Muscle layer of duodenum (tissue), 2 donors: ENCODE measurements at regions not wholly inside any gene's neighbourhood (a gene's known extent, or its start where the extent isn't known, plus 50 kb on each side); places are given as distances from the start of the nearest gene placed in this dataset.
"Not testable (repeated sequence)": the region's sequence is repeated elsewhere in the genome, so short reads cannot be mapped to it uniquely, and the experiment has no call there.

Experiments
- H3K27ac ChIP-seq: one replicate; pipeline ENCODE4 v1.7.0; 2013; ENCODE audit warnings: mild to moderate bottlenecking, low read length
- H3K27me3 ChIP-seq: one replicate; pipeline ENCODE4 v1.7.0; 2013; ENCODE audit warnings: low read depth, mild to moderate bottlenecking, control low read depth, low read length
- H3K36me3 ChIP-seq, 2 donors: one replicate each; pipeline ENCODE4 v1.7.0; 2013; ENCODE audit warnings: low read length in 2 of 2, control low read depth in 1 of 2, mild to moderate bottlenecking in 1 of 2; ENCODE audit not compliant: insufficient read depth in 2 of 2, control insufficient read depth in 1 of 2
- H3K4me1 ChIP-seq, 2 donors: one replicate each; pipeline ENCODE4 v1.7.0; 2013; ENCODE audit warnings: low read length in 2 of 2, mild to moderate bottlenecking in 2 of 2, control low read depth in 1 of 2, moderate library complexity in 1 of 2; ENCODE audit not compliant: insufficient read depth in 2 of 2, control insufficient read depth in 1 of 2
- H3K4me3 ChIP-seq, 2 donors: one replicate each; pipeline ENCODE4 v1.7.0; 2013; ENCODE audit warnings: low read length in 2 of 2, low read depth in 1 of 2, mild to moderate bottlenecking in 1 of 2
- H3K9me3 ChIP-seq, 2 donors: one replicate each; pipeline ENCODE4 v1.7.0; 2013; ENCODE audit warnings: low read length in 2 of 2, control low read depth in 1 of 2, mild to moderate bottlenecking in 1 of 2; ENCODE audit not compliant: control insufficient read depth in 1 of 2
- donor health status: healthy.

GRCh38 chr5:85952680-85953079 lies 665.1 kb upstream of the COX7C start:
- Histone ChIP-seq H3K27ac (no peak overlapping the region), H3K27me3 (no peaks in the 10 kb centered on the region), H3K9me3 (peaks cover 0 to 10% of the 10 kb centered on the region in 2 donors), H3K36me3 (no peaks in the 10 kb centered on the region), H3K4me3 (no peak overlapping the region), H3K4me1 (no peaks in the 10 kb centered on the region)

GRCh38 chr5:85967681-85968080 lies 650.1 kb upstream of the COX7C start:
- no peaks in the 10 kb centered on the region for H3K36me3 ChIP-seq
- no peaks in the 10 kb centered on the region for H3K9me3 ChIP-seq
- no peak overlapping the region for H3K27ac ChIP-seq
- H3K4me3 ChIP-seq, result no peak overlapping the region
- no peaks in the 10 kb centered on the region for H3K27me3 ChIP-seq
- no peaks in the 10 kb centered on the region for H3K4me1 ChIP-seq

- no peaks in the 10 kb centered on the region for H3K27me3 ChIP-seq
- no peak overlapping the region for H3K27ac ChIP-seq
- no peaks in the 10 kb centered on the region for H3K36me3 ChIP-seq
- no peak overlapping the region for H3K4me3 ChIP-seq
- no peaks in the 10 kb centered on the region for H3K9me3 ChIP-seq
- H3K4me1 ChIP-seq, result no peaks in the 10 kb centered on the region
Observed at GRCh38 chr5:85972539-85972938, 645.2 kb upstream of the COX7C start.

DNA sequence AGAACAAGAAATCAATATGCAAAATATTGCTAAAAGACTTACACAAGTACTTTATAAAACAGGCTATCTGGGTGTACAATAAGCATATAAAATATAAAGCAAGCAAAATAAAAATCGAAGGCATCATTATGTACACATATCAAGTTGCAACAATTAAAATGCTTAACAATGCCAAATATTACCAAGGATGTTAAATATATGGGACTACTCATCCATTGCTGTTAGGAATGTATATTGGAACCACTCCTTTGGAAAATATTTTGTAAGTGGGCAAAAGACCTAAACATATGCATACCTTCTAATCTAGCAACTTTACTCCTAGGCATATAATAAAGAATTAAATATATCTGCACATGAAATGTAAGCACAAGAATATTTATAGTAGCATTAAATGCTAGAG lies 632.6 kb upstream of the COX7C start:
- Histone ChIP-seq H3K4me1 (no peaks in the 10 kb centered on the region), H3K4me3 (no peak overlapping the region), H3K27me3 (no peaks in the 10 kb centered on the region), H3K27ac (no peak overlapping the region), H3K36me3 (no peaks in the 10 kb centered on the region), H3K9me3 (no peaks in the 10 kb centered on the region)

GRCh38 chr5:85990998-85991397 lies 626.7 kb upstream of the COX7C start:
- Histone ChIP-seq H3K36me3 (no peaks in the 10 kb centered on the region), H3K9me3 (peaks cover 0 to 6% of the 10 kb centered on the region in 2 donors), H3K27me3 (no peaks in the 10 kb centered on the region), H3K27ac (no peak overlapping the region), H3K4me3 (no peak overlapping the region), H3K4me1 (no peaks in the 10 kb centered on the region)

- H3K9me3 ChIP-seq, H3K4me1 ChIP-seq, H3K4me3 ChIP-seq, H3K36me3 ChIP-seq, H3K27ac ChIP-seq, H3K27me3 ChIP-seq: not testable (repeated sequence)
Observed at GRCh38 chr5:85994653-85995052, 623.1 kb upstream of the COX7C start.

GRCh38 chr5:85998656-85999055 lies 619.1 kb upstream of the COX7C start:
- H3K9me3 ChIP-seq, result peaks cover 0 to 3% of the 10 kb centered on the region in 2 donors
- H3K27me3 ChIP-seq, result no peaks in the 10 kb centered on the region
- no peaks in the 10 kb centered on the region for H3K4me1 ChIP-seq
- no peaks in the 10 kb centered on the region for H3K36me3 ChIP-seq
- no peak overlapping the region for H3K4me3 ChIP-seq
- no peak overlapping the region for H3K27ac ChIP-seq

- Histone ChIP-seq H3K9me3 (no peaks in the 10 kb centered on the region), H3K4me3 (no peak overlapping the region), H3K27ac (no peak overlapping the region), H3K36me3 (no peaks in the 10 kb centered on the region), H3K27me3 (no peaks in the 10 kb centered on the region), H3K4me1 (no peaks in the 10 kb centered on the region)
Observed at GRCh38 chr5:86008293-86008692, 609.4 kb upstream of the COX7C start.

GRCh38 chr5:86008704-86009103 lies 609.0 kb upstream of the COX7C start:
- Histone ChIP-seq H3K36me3 (no peaks in the 10 kb centered on the region), H3K4me1 (no peaks in the 10 kb centered on the region), H3K27me3 (no peaks in the 10 kb centered on the region), H3K27ac (no peak overlapping the region), H3K4me3 (no peak overlapping the region), H3K9me3 (no peaks in the 10 kb centered on the region)

DNA sequence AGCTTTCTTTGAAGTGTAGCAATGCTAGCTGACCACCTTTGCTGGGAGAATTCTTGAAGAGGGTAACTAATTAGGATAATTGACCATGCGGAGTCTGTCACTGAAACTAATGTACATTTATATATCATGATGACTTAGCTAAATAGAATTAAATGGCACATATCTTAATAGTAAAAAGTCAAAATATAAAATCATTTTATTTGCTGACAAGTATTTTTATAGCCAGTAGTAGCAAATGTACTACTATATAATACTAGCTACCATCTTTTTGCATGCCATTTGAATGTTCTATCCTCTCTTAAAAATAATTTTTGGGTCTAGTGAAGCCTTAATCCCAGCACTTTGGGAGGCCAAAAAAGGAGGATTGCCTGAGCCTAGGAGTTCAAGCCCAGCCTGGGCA lies 605.8 kb upstream of the COX7C start:
- H3K4me1 ChIP-seq, result no peaks in the 10 kb centered on the region
- no peak overlapping the region for H3K27ac ChIP-seq
- H3K4me3 ChIP-seq, result no peak overlapping the region
- H3K27me3 ChIP-seq, result no peaks in the 10 kb centered on the region
- no peaks in the 10 kb centered on the region for H3K36me3 ChIP-seq
- H3K9me3 ChIP-seq, result no peaks in the 10 kb centered on the region

DNA sequence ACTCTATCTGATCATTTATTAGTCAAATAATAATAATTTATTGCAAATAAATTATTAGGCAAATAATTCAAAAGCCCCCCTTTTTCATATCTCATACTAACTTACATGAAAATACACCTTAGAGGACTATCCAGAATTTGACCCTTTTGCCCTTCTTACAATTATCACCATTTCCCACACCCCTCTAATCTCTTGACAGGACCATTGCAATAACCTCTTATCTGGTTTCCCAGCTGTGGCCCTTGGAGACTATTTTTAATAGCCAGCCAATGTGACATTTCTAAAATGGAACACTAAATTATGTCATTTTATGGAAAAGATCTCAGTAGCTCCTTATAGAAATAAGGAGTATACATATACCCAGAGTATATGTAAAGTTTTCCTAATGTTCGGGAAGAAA lies 588.4 kb upstream of the COX7C start:
- no peaks in the 10 kb centered on the region for H3K9me3 ChIP-seq
- H3K36me3 ChIP-seq, result no peaks in the 10 kb centered on the region
- no peak overlapping the region for H3K4me3 ChIP-seq
- no peaks in the 10 kb centered on the region for H3K4me1 ChIP-seq
- no peaks in the 10 kb centered on the region for H3K27me3 ChIP-seq
- H3K27ac ChIP-seq, result no peak overlapping the region

DNA sequence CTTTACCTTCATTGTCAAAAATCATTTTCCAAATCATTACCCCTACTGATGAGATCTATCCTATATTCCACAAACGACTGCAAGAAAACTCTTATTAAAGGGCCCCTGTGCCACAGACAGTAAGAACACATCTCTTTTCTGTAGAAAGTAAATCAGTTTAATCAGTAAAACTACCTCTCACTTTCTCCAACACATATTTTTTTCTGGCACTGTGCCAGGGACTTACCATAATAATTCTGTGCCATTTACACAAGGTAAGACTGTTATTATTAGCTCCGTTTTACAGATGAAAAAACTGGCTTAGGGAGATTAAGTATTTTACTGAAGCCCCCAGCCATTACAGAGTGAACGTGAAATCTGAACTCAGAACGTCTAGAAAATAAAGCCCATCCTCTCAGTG lies 587.0 kb upstream of the COX7C start:
- no peak overlapping the region for H3K4me3 ChIP-seq
- H3K36me3 ChIP-seq, result no peaks in the 10 kb centered on the region
- no peaks in the 10 kb centered on the region for H3K4me1 ChIP-seq

More for the DNA sequence above, 587.0 kb upstream of the COX7C start:
- Histone ChIP-seq H3K9me3 (no peaks in the 10 kb centered on the region), H3K27me3 (no peaks in the 10 kb centered on the region), H3K27ac (no peak overlapping the region)
